GM19463 (cell line): ENCODE measurements at regions not wholly inside any gene's neighbourhood (a gene's known extent, or its start where the extent isn't known, plus 50 kb on each side); places are given as distances from the start of the nearest gene placed in this dataset.

Source experiments
- ATAC-seq: cut with Tn5 transposase; IDR thresholded peaks from one replicate; pipeline ENCODE4 v1.9.1; 2021; ENCODE audit warnings: mild to moderate bottlenecking, moderate library complexity; ENCODE audit not compliant: unreplicated experiment

- ATAC-seq, result no peak
These were observed 983.2 kb downstream of the CDH11 start for GRCh38 chr16:64138621-64139020.

GRCh38 chr16:64138006-64138405 lies 983.9 kb downstream of the CDH11 start:
- ATAC-seq, result no peak

- no peak for ATAC-seq
These were observed 985.1 kb downstream of the CDH11 start for GRCh38 chr16:64136743-64137142.

- ATAC-seq, result no peak
These were observed 985.5 kb downstream of the CDH11 start for GRCh38 chr16:64136314-64136713.

GRCh38 chr16:64133366-64133765 lies 988.5 kb downstream of the CDH11 start:
- ATAC-seq, result no peak

- ATAC-seq, result no peak
These were observed 989.0 kb downstream of the CDH11 start for GRCh38 chr16:64132759-64133361.

GRCh38 chr16:64132190-64132589 lies 989.7 kb downstream of the CDH11 start:
- ATAC-seq, result no peak

- ATAC-seq, result no peak
These were observed 990.4 kb downstream of the CDH11 start for GRCh38 chr16:64131423-64131822.

GRCh38 chr16:64130140-64130539 lies 991.7 kb downstream of the CDH11 start:
- ATAC-seq, result no peak

GRCh38 chr16:64122177-64122576 lies 999.7 kb downstream of the CDH11 start:
- no peak for ATAC-seq

GRCh38 chr16:64121473-64121872 lies 1000.4 kb downstream of the CDH11 start:
- no peak for ATAC-seq

GRCh38 chr16:64116151-64116550 lies 1005.7 kb downstream of the CDH11 start:
- ATAC-seq, result no peak

GRCh38 chr16:64109241-64109640 lies 1012.6 kb downstream of the CDH11 start:
- ATAC-seq, result no peak

GRCh38 chr16:64102654-64103053 lies 1019.2 kb downstream of the CDH11 start:
- no peak for ATAC-seq

GRCh38 chr16:64098451-64098850 lies 1023.4 kb downstream of the CDH11 start:
- ATAC-seq, result no peak

- no peak for ATAC-seq
These were observed 1025.2 kb downstream of the CDH11 start for GRCh38 chr16:64096689-64097088.

GRCh38 chr16:64094992-64095634 lies 1026.8 kb downstream of the CDH11 start:
- no peak for ATAC-seq

GRCh38 chr16:64094181-64094965 lies 1027.5 kb downstream of the CDH11 start:
- no peak for ATAC-seq

GRCh38 chr16:64092271-64092670 lies 1029.6 kb downstream of the CDH11 start:
- ATAC-seq, result no peak

GRCh38 chr16:64090327-64090726 lies 1031.5 kb downstream of the CDH11 start:
- ATAC-seq, result no peak

- no peak for ATAC-seq
These were observed 1032.2 kb downstream of the CDH11 start for GRCh38 chr16:64089697-64090096.

- ATAC-seq, result no peak
These were observed 1033.0 kb downstream of the CDH11 start for GRCh38 chr16:64088838-64089237.
